IMR-90 (cell line): ENCODE measurements at regions not wholly inside any gene's neighbourhood (a gene's known extent, or its start where the extent isn't known, plus 50 kb on each side); places are given as distances from the start of the nearest gene placed in this dataset.

ENCODE experiments used
- ATAC-seq: fragments of 200-7000 bp; cut with Tn5 transposase; 2 replicates; pipeline ENCODE4 v1.9.1; 2020; ENCODE audit warnings: low read depth, mild to moderate bottlenecking, moderate library complexity
- BruUV-seq: library from RNA; stranded (reverse); fragments of 400-500 nt; replicated peaks from 2 replicates; lab custom pipeline; 2021; lab: Mats Ljungman, UMichigan
- CTCF ChIA-PET: fragments of 300-600 bp; formaldehyde crosslinking; extraction: SDS; loops from one replicate; lab custom pipeline; 2021; ENCODE audit warnings: antibody characterized with exemption; lab: Yijun Ruan, JAX
- POLR2A ChIA-PET: fragments of 300-600 bp; sonication (Branson Sonifier 250); formaldehyde crosslinking; loops from one replicate; lab custom pipeline; 2022; ENCODE audit warnings: antibody characterized with exemption; ENCODE audit not compliant: unreplicated experiment; lab: Charles Lee
- DNase-seq: peaks from one replicate; pipeline ENCODE4 v3.0.0; 2013
- H2AFZ ChIP-seq: replicated peaks from 2 replicates; pipeline ENCODE3; 2013; ENCODE audit warnings: low read length, mild to moderate bottlenecking; ENCODE audit not compliant: poor library complexity
- H2AK5ac ChIP-seq: 2 replicates; pipeline ENCODE4 v1.6.1; 2013; ENCODE audit warnings: low read depth, low read length, inconsistent platforms
- H2AK9ac ChIP-seq: replicated peaks from 2 replicates; pipeline ENCODE3; 2013; ENCODE audit warnings: mild to moderate bottlenecking, low read depth, low read length, moderate library complexity; ENCODE audit not compliant: poor library complexity
- H2BK120ac ChIP-seq: 2 replicates; pipeline ENCODE4 v1.6.1; 2013; ENCODE audit warnings: low read depth, low read length, inconsistent platforms
- H2BK15ac ChIP-seq: 3 replicates; pipeline ENCODE4 v1.6.1; 2013; ENCODE audit warnings: low read depth, low read length, inconsistent platforms
- H2BK20ac ChIP-seq: 2 replicates; pipeline ENCODE4 v1.6.1; 2013; ENCODE audit warnings: low read depth, mild to moderate bottlenecking, inconsistent platforms, low read length, moderate library complexity
- H2BK5ac ChIP-seq: 2 replicates; pipeline ENCODE4 v1.6.1; 2013; ENCODE audit warnings: mild to moderate bottlenecking, low read depth, low read length, inconsistent platforms; ENCODE audit not compliant: poor library complexity, severe bottlenecking
- H3K14ac ChIP-seq: replicated peaks from 2 replicates; pipeline ENCODE4 v1.6.1; 2013; ENCODE audit warnings: low read depth, low read length, inconsistent platforms
- H3K18ac ChIP-seq: 2 replicates; pipeline ENCODE4 v1.6.1; 2013; ENCODE audit warnings: low read depth, low read length, control low read depth
- H3K23ac ChIP-seq: 2 replicates; pipeline ENCODE4 v1.6.1; 2013; ENCODE audit warnings: low read depth, low read length, inconsistent platforms
- H3K27ac ChIP-seq: 2 replicates; pipeline ENCODE4 v1.5.1; 2013; ENCODE audit warnings: mild to moderate bottlenecking, control low read depth, low read length; ENCODE audit not compliant: insufficient read depth
- H3K27me3 ChIP-seq: 2 replicates; pipeline ENCODE4 v1.6.1; 2013; ENCODE audit warnings: low read length; ENCODE audit not compliant: control insufficient read depth, insufficient read depth
- H3K36me3 ChIP-seq: 2 replicates; pipeline ENCODE4 v1.6.1; 2013; ENCODE audit warnings: low read length, mixed read lengths; ENCODE audit not compliant: control insufficient read depth, insufficient read depth
- H3K4ac ChIP-seq: 2 replicates; pipeline ENCODE4 v1.6.1; 2013; ENCODE audit warnings: low read depth, low read length, inconsistent platforms
- H3K4me1 ChIP-seq: 2 replicates; pipeline ENCODE4 v1.6.1; 2013; ENCODE audit warnings: low read length, mixed read lengths; ENCODE audit not compliant: control insufficient read depth, insufficient read depth
- H3K4me2 ChIP-seq: 2 replicates; pipeline ENCODE4 v1.6.1; 2013; ENCODE audit warnings: low read depth, mild to moderate bottlenecking, control low read depth, low read length, moderate library complexity
- H3K4me3 ChIP-seq: 2 replicates; pipeline ENCODE4 v1.5.1; 2013; ENCODE audit warnings: low read depth, mild to moderate bottlenecking, control low read depth, low read length, moderate library complexity; ENCODE audit not compliant: insufficient read depth
- H3K56ac ChIP-seq: 2 replicates; pipeline ENCODE4 v1.6.1; 2013; ENCODE audit warnings: low read length, inconsistent platforms; ENCODE audit not compliant: insufficient read depth; ENCODE audit errors: extremely low read depth
- H3K79me1 ChIP-seq, 2 experiments: 2 replicates each; pipeline ENCODE4 v1.6.1; 2013; ENCODE audit warnings: low read length in 2 of 2, inconsistent platforms in 1 of 2, low read depth in 1 of 2
- H3K9ac ChIP-seq: 2 replicates; pipeline ENCODE4 v1.6.1; 2013; ENCODE audit warnings: low read depth, low read length, control low read depth
- H3K9me1 ChIP-seq: 2 replicates; pipeline ENCODE4 v1.6.1; 2013; ENCODE audit warnings: low read length, inconsistent platforms; ENCODE audit not compliant: insufficient read depth
- H3K9me3 ChIP-seq: 2 replicates; pipeline ENCODE4 v1.6.1; 2013; ENCODE audit warnings: low read length; ENCODE audit not compliant: control insufficient read depth, insufficient read depth
- H4K20me1 ChIP-seq: 2 replicates; pipeline ENCODE4 v1.6.1; 2013; ENCODE audit warnings: low read length, inconsistent platforms; ENCODE audit not compliant: insufficient read depth
- H4K5ac ChIP-seq: 2 replicates; pipeline ENCODE4 v1.6.1; 2013; ENCODE audit warnings: mild to moderate bottlenecking, low read depth, low read length, control low read depth
- H4K8ac ChIP-seq, 2 experiments: 2 replicates each; pipeline ENCODE4 v1.6.1; 2013; ENCODE audit warnings: low read depth in 2 of 2, low read length in 2 of 2, control low read depth in 1 of 2, inconsistent platforms in 1 of 2
- H4K91ac ChIP-seq: 2 replicates; pipeline ENCODE4 v1.6.1; 2013; ENCODE audit warnings: low read depth, low read length, inconsistent platforms; ENCODE audit not compliant: insufficient read depth
- BHLHE40 ChIP-seq: fragments of 150-350 bp; IDR thresholded peaks from 2 replicates; pipeline ENCODE4 v1.6.1; 2016; ENCODE audit warnings: mild to moderate bottlenecking, low read depth, low read length
- CEBPB ChIP-seq: IDR thresholded peaks from 2 replicates; pipeline ENCODE4 v1.6.1; 2012; ENCODE audit warnings: low read depth, low read length, improper control_type of control experiment
- CHD1 ChIP-seq: IDR thresholded peaks from 2 replicates; pipeline ENCODE4 v1.6.1; 2012; ENCODE audit warnings: low read depth, low read length, improper control_type of control experiment
- CTCF ChIP-seq: conservative IDR thresholded peaks from 2 replicates; pipeline ENCODE4 v1.5.1; 2012; ENCODE audit warnings: mild to moderate bottlenecking, low read depth, low read length, improper control_type of control experiment
- ELK1 ChIP-seq: fragments of 150-350 bp; IDR thresholded peaks from 2 replicates; pipeline ENCODE4 v1.6.1; 2016; ENCODE audit warnings: low read depth, mild to moderate bottlenecking, low read length, moderate library complexity, borderline replicate concordance
- FOS ChIP-seq: fragments of 150-350 bp; IDR thresholded peaks from 2 replicates; pipeline ENCODE4 v1.6.1; 2016; ENCODE audit warnings: low read depth, low read length
- MAFK ChIP-seq: IDR thresholded peaks from 2 replicates; pipeline ENCODE4 v1.6.1; 2012; ENCODE audit warnings: low read depth, low read length, improper control_type of control experiment
- MAZ ChIP-seq: IDR thresholded peaks from 2 replicates; pipeline ENCODE4 v1.6.1; 2012; ENCODE audit warnings: low read depth, mild to moderate bottlenecking, low read length, improper control_type of control experiment, moderate library complexity, borderline replicate concordance
- MXI1 ChIP-seq: IDR thresholded peaks from 2 replicates; pipeline ENCODE4 v1.6.1; 2012; ENCODE audit warnings: low read depth, mild to moderate bottlenecking, low read length, moderate library complexity, borderline replicate concordance
- NFE2L2 ChIP-seq: fragments of 150-350 bp; IDR thresholded peaks from 2 replicates; pipeline ENCODE4 v1.6.1; 2016; ENCODE audit warnings: low read depth, mild to moderate bottlenecking, low read length
- POLR2A ChIP-seq: IDR thresholded peaks from 2 replicates; pipeline ENCODE4 v1.6.1; 2012; ENCODE audit warnings: mild to moderate bottlenecking, low read depth, low read length
- RAD21 ChIP-seq: IDR thresholded peaks from 2 replicates; pipeline ENCODE4 v1.6.1; 2012; ENCODE audit warnings: low read length, improper control_type of control experiment
- RCOR1 ChIP-seq: IDR thresholded peaks from 2 replicates; pipeline ENCODE4 v1.6.1; 2012; ENCODE audit warnings: mild to moderate bottlenecking, low read length, improper control_type of control experiment; ENCODE audit not compliant: insufficient replicate concordance
- RFX5 ChIP-seq: IDR thresholded peaks from 2 replicates; pipeline ENCODE4 v1.8.0; 2012; ENCODE audit warnings: low read depth, mild to moderate bottlenecking, low read length, moderate library complexity
- SMC3 ChIP-seq: fragments of 150-350 bp; IDR thresholded peaks from 2 replicates; pipeline ENCODE4 v1.6.1; 2016; ENCODE audit warnings: low read depth, mild to moderate bottlenecking, antibody characterized with exemption, low read length, moderate library complexity
- USF2 ChIP-seq: fragments of 150-350 bp; IDR thresholded peaks from 2 replicates; pipeline ENCODE4 v1.6.1; 2017; ENCODE audit warnings: mild to moderate bottlenecking, antibody characterized with exemption, low read length, low read depth
- WGBS, 2 experiments: methylation state at CpG; one replicate each; pipeline versions ENCODE4 v1.1.5 to v1.1.7; 2013; ENCODE audit warnings: missing lambda C conversion rate in 2 of 2; ENCODE audit not compliant: insufficient read length in 1 of 2; ENCODE audit errors: extremely low coverage in 2 of 2; 5-methylcytosine and 5-hydroxymethylcytosine counted together
- dilution Hi-C: fragments of 300-500 bp; cut with HindIII; formaldehyde crosslinking; loops from one replicate; pipeline ENCODE4 v1.14.3; 2018; ENCODE audit warnings: low sequenced_read_pairs; ENCODE audit not compliant: unreplicated experiment
- in situ Hi-C: fragments of 300-500 bp; cut with MboI; formaldehyde crosslinking; loops from 3 replicates; pipeline ENCODE4 v1.14.3; 2019; ENCODE audit warnings: low sequenced_read_pairs, inconsistent platforms, mixed read lengths
- intact Hi-C: fragments of 100-400 bp; cut with micrococcal nuclease; formaldehyde crosslinking; loops from 2 replicates; pipeline ENCODE4 v1.10.0; 2022

GRCh38 chr2:13616059-13616458 is 899.3 kb downstream of the TRIB2 start:
- intact Hi-C loops: no loop called here
- H3K14ac ChIP-seq: no peak overlapping the region
- no peak overlapping the region for H4K91ac ChIP-seq
- no peak overlapping the region for H3K4me2 ChIP-seq
- WGBS, 2 experiments: no CpG with 5 or more reads among the region's 15 CpGs
- H3K27ac ChIP-seq: no peak overlapping the region
- POLR2A ChIA-PET: no interaction called here
- ATAC-seq: no peak
- dilution Hi-C loops: no loop called here
- no peak overlapping the region for H2AK5ac ChIP-seq
- H2BK5ac ChIP-seq: no peak overlapping the region
- TF ChIP-seq CHD1 (no peak), MAFK (no peak), MXI1 (no peak), SMC3 (no peak), CEBPB (no peak), FOS (no peak), CTCF (no peak), POLR2A (no peak), NFE2L2 (no peak), BHLHE40 (no peak), RFX5 (no peak), MAZ (no peak), USF2 (no peak), RCOR1 (no peak), RAD21 (no peak), ELK1 (no peak)
- no peak overlapping the region for H3K4me3 ChIP-seq
- no peak overlapping the region for H3K23ac ChIP-seq
- no peak overlapping the region for H3K9ac ChIP-seq
- H2BK20ac ChIP-seq: no peak overlapping the region
- H3K4me1 ChIP-seq: no peaks in the 10 kb centered on the region
- BruUV-seq: no TSS peak
- H4K20me1 ChIP-seq: no peaks in the 10 kb centered on the region
- no peak for DNase-seq
- H2BK120ac ChIP-seq: no peak overlapping the region
- H3K36me3 ChIP-seq: no peaks in the 10 kb centered on the region
- no peak overlapping the region for H2AFZ ChIP-seq
- H3K9me3 ChIP-seq: peaks cover 3% of the 10 kb centered on the region
- H4K8ac ChIP-seq: no peak overlapping the region
- H2AK9ac ChIP-seq: no peak overlapping the region
- H3K56ac ChIP-seq: no peak overlapping the region
- in situ Hi-C loops: no loop called here
- CTCF ChIA-PET: no interaction called here
- no peaks in the 10 kb centered on the region for H3K9me1 ChIP-seq
- H3K79me1 ChIP-seq: no peaks in the 10 kb centered on the region
- no peaks in the 10 kb centered on the region for H3K27me3 ChIP-seq
- H3K4ac ChIP-seq: no peak overlapping the region
- no peak overlapping the region for H2BK15ac ChIP-seq
- H4K5ac ChIP-seq: no peak overlapping the region
- H3K18ac ChIP-seq: no peak overlapping the region
